K562 (cell line): ENCODE measurements at regions not wholly inside any gene's neighbourhood (a gene's known extent, or its start where the extent isn't known, plus 50 kb on each side); places are given as distances from the start of the nearest gene placed in this dataset.

Experiments
- ATAC-seq: fragments of 200-7000 bp; cut with Tn5 transposase; 3 replicates; pipeline ENCODE4 v1.9.1; 2020; ENCODE audit warnings: moderate library complexity
- BruUV-seq: library from RNA; stranded (reverse); fragments of 400-500 nt; replicated peaks from 2 replicates; lab custom pipeline; 2021; lab: Mats Ljungman, UMichigan
- CTCF ChIA-PET: fragments of 300-600 bp; formaldehyde crosslinking; extraction: SDS; loops from one replicate; lab custom pipeline; 2021; ENCODE audit warnings: low intra/inter-chr PET ratio; lab: Yijun Ruan, JAX
- POLR2A ChIA-PET: fragments of 300-600, 350-650 bp; sonication (Branson Sonifier 250); formaldehyde crosslinking; extraction: SDS; loops from one replicate; lab custom pipeline; 2021; ENCODE audit warnings: antibody characterized with exemption, inconsistent platforms; lab: Yijun Ruan, JAX
- DNase-seq, 4 experiments: peaks; one replicate each; pipeline versions ENCODE4 v3.0.0 to v3.0.0-alpha.2; 2011 to 2018; ENCODE audit warnings: low spot score in 3 of 4, mixed read lengths in 3 of 4; ENCODE audit errors: extremely low read depth in 1 of 4
- FAIRE-seq: peaks from 2 replicates; lab custom pipeline; 2011; peaks lifted over from hg19 to GRCh38; lab: Jason Lieb, UNC
- H2AFZ ChIP-seq: 2 replicates; pipeline ENCODE4 v1.6.0; 2011; ENCODE audit warnings: low read depth, low read length, control low read depth, inconsistent platforms
- H3K27ac ChIP-seq: fragments of 200-600 bp; 3 replicates; pipeline ENCODE4 v1.8.0; 2011; ENCODE audit warnings: low read depth, mild to moderate bottlenecking, control low read depth, inconsistent platforms, low read length, moderate library complexity, mixed read lengths; ENCODE audit errors: extremely low read depth
- H3K27me3 ChIP-seq, 2 experiments: fragments of 300-600 bp in 1 of 2; 2 replicates in 1 of 2; 3 replicates in 1 of 2; pipeline versions ENCODE4 v1.6.0 to v1.8.0; 2011; ENCODE audit warnings: inconsistent platforms in 2 of 2, low read length in 2 of 2, mild to moderate bottlenecking in 1 of 2, mixed read lengths in 1 of 2, moderate library complexity in 1 of 2; ENCODE audit not compliant: control insufficient read depth in 2 of 2, insufficient read depth in 2 of 2
- H3K36me3 ChIP-seq: fragments of 300-600 bp; 3 replicates; pipeline ENCODE4 v1.8.0; 2011; ENCODE audit warnings: mild to moderate bottlenecking, low read length, inconsistent platforms; ENCODE audit not compliant: control insufficient read depth, insufficient read depth
- H3K4me1 ChIP-seq, 2 experiments: fragments of 200-600 bp in 1 of 2; replicated peaks in 1 of 2; 2 replicates in 1 of 2; 3 replicates in 1 of 2; pipeline versions ENCODE4 v1.5.1 to v1.8.0; 2011; ENCODE audit warnings: inconsistent platforms in 2 of 2, low read length in 2 of 2, mild to moderate bottlenecking in 1 of 2, mixed read lengths in 1 of 2, moderate library complexity in 1 of 2; ENCODE audit not compliant: control insufficient read depth in 2 of 2, insufficient read depth in 2 of 2
- H3K4me2 ChIP-seq: 2 replicates; pipeline ENCODE4 v1.6.1; 2011; ENCODE audit warnings: low read length, control low read depth, inconsistent platforms, mixed read lengths; ENCODE audit not compliant: insufficient read depth
- H3K4me3 ChIP-seq: fragments of 200-600 bp; sonication (generic), shearing (Covaris generic); 2 replicates; pipeline ENCODE4 v1.5.1; 2016; ENCODE audit warnings: control low read depth, inconsistent platforms
- H3K79me2 ChIP-seq: fragments of 200-600 bp; 3 replicates; pipeline ENCODE4 v1.8.0; 2011; ENCODE audit warnings: low read length, inconsistent platforms; ENCODE audit not compliant: control insufficient read depth, insufficient read depth
- H3K9ac ChIP-seq, 2 experiments: 2 replicates each; pipeline versions ENCODE4 v1.6.0 to v1.6.1; 2011; ENCODE audit warnings: low read depth in 2 of 2, low read length in 2 of 2, control low read depth in 1 of 2, inconsistent platforms in 1 of 2, mild to moderate bottlenecking in 1 of 2, mixed read lengths in 1 of 2; ENCODE audit not compliant: insufficient read depth in 1 of 2
- H3K9me1 ChIP-seq: one replicate; pipeline ENCODE4 v1.6.0; 2011; ENCODE audit warnings: inconsistent platforms, mild to moderate bottlenecking, low read length, moderate library complexity; ENCODE audit not compliant: control insufficient read depth, insufficient read depth
- H3K9me3 ChIP-seq: replicated peaks from 2 replicates; pipeline ENCODE4 v1.5.1; 2011; ENCODE audit warnings: low read depth, low read length, inconsistent platforms; ENCODE audit not compliant: control insufficient read depth, insufficient read depth
- H4K20me1 ChIP-seq: replicated peaks from 2 replicates; pipeline ENCODE4 v1.6.1; 2011; ENCODE audit warnings: low read length, inconsistent platforms, mixed read lengths; ENCODE audit not compliant: control insufficient read depth, insufficient read depth
- HCFC1 ChIP-seq: IDR thresholded peaks from 2 replicates; pipeline ENCODE4 v1.6.1; 2012; ENCODE audit warnings: low read depth, low read length, improper control_type of control experiment
- JUNB ChIP-seq: fragments of 450-650 bp; formaldehyde crosslinking; conservative IDR thresholded peaks from 2 replicates; pipeline ENCODE4 v1.4.0; 2020; ENCODE audit warnings: mild to moderate bottlenecking
- SP2 ChIP-seq: IDR thresholded peaks from 2 replicates; pipeline ENCODE4 v1.6.1; 2011; ENCODE audit warnings: mild to moderate bottlenecking, low read depth, low read length, moderate library complexity; ENCODE audit not compliant: poor library complexity, severe bottlenecking; ENCODE audit errors: extremely low read depth
- ZBED1 ChIP-seq: IDR thresholded peaks from 2 replicates; pipeline ENCODE4 v1.6.1; 2014
- ZNF436 ChIP-seq: fragments of 250-450, 450-650 bp; sonication (Bioruptor Pico); formaldehyde crosslinking; IDR thresholded peaks from 2 replicates; pipeline ENCODE4 v1.7.0; 2020; ENCODE audit warnings: mild to moderate bottlenecking
- WGBS: fragments of 100-300 bp; shearing (Covaris generic); methylation state at CpG from one replicate; pipeline ENCODE4 v1.1.6; 2016; ENCODE audit warnings: low coverage, mixed read lengths; ENCODE audit not compliant: insufficient coverage; ENCODE audit errors: missing lambda C conversion rate; 5-methylcytosine and 5-hydroxymethylcytosine counted together
- in situ Hi-C: fragments of 300-500 bp; cut with MboI; formaldehyde crosslinking; loops from 4 replicates; pipeline ENCODE4 v1.15.0; 2018; ENCODE audit warnings: inconsistent platforms, mixed read lengths
- intact Hi-C: fragments of 100-400 bp; cut with micrococcal nuclease; formaldehyde crosslinking; loops from 2 replicates; pipeline ENCODE4 v1.14.2; 2022
- TF ChIP-seq, protein P1 (sequence below): fragments of 450-650 bp; IDR thresholded peaks from 2 replicates; pipeline ENCODE4 v1.6.1; 2017; ENCODE audit warnings: antibody characterized with exemption
- TF ChIP-seq, protein P2 (sequence below), 2 experiments: fragments of 450-650 bp in 1 of 2; sonication (generic) in 1 of 2; formaldehyde crosslinking in 1 of 2; IDR thresholded peaks in 1 of 2; conservative IDR thresholded peaks in 1 of 2; 2 replicates each; pipeline versions ENCODE4 v1.6.1 to v1.8.1; 2016 to 2023; ENCODE audit warnings: mild to moderate bottlenecking in 2 of 2, moderate library complexity in 2 of 2, inconsistent platforms in 1 of 2, missing genetic modification reagents in 1 of 2
- TF ChIP-seq, protein P3 (sequence below): sonication (generic); formaldehyde crosslinking; IDR thresholded peaks from 2 replicates; pipeline ENCODE4 v1.8.1; 2023; ENCODE audit warnings: mild to moderate bottlenecking, missing genetic modification reagents, moderate library complexity

DNA sequence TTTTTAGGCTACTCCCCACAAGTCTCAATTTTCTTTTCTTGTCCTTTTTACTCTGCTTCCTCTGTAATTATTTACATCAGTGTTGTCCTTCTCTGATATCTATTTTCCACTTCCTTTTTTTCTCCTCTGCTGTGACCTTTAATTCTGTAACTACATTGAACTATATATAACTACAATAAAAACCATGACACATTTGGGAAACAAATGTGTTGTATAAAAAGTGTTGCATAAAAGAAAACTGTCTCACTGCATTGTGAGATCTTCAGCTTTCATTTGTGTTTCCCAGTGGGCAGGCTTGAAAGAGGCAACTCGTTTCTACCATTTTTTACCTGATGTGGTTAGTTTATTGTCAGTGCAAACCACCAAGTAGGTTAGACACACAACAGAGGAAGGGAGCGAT is 483.9 kb upstream of the NRP1 start:
- POLR2A ChIA-PET, result no interaction called here
- no peak overlapping the region for H3K4me2 ChIP-seq
- no peak for FAIRE-seq
- in situ Hi-C loops, result no loop called here
- H3K9me3 ChIP-seq, result no peaks in the 10 kb centered on the region
- DNase-seq, result no peak
- H3K79me2 ChIP-seq, result no peaks in the 10 kb centered on the region
- CTCF ChIA-PET, result no interaction called here
- no peaks in the 10 kb centered on the region for H3K9me1 ChIP-seq
- no TSS peak for BruUV-seq
- no peak overlapping the region for H3K9ac ChIP-seq
- TF ChIP-seq HCFC1, result no peak
- TF ChIP-seq, protein P1, sequence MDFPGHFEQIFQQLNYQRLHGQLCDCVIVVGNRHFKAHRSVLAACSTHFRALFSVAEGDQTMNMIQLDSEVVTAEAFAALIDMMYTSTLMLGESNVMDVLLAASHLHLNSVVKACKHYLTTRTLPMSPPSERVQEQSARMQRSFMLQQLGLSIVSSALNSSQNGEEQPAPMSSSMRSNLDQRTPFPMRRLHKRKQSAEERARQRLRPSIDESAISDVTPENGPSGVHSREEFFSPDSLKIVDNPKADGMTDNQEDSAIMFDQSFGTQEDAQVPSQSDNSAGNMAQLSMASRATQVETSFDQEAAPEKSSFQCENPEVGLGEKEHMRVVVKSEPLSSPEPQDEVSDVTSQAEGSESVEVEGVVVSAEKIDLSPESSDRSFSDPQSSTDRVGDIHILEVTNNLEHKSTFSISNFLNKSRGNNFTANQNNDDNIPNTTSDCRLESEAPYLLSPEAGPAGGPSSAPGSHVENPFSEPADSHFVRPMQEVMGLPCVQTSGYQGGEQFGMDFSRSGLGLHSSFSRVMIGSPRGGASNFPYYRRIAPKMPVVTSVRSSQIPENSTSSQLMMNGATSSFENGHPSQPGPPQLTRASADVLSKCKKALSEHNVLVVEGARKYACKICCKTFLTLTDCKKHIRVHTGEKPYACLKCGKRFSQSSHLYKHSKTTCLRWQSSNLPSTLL, result no peak
- TF ChIP-seq, protein P2, sequence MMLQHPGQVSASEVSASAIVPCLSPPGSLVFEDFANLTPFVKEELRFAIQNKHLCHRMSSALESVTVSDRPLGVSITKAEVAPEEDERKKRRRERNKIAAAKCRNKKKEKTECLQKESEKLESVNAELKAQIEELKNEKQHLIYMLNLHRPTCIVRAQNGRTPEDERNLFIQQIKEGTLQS (IDR thresholded peaks at IDR 0.05), result no peak
- TF ChIP-seq, protein P2 (CRISPR knock-in tag; conservative IDR thresholded peaks at IDR 0.05), result no peak
- no peak for TF ChIP-seq JUNB (CRISPR knock-in tag)
- TF ChIP-seq, protein P3, sequence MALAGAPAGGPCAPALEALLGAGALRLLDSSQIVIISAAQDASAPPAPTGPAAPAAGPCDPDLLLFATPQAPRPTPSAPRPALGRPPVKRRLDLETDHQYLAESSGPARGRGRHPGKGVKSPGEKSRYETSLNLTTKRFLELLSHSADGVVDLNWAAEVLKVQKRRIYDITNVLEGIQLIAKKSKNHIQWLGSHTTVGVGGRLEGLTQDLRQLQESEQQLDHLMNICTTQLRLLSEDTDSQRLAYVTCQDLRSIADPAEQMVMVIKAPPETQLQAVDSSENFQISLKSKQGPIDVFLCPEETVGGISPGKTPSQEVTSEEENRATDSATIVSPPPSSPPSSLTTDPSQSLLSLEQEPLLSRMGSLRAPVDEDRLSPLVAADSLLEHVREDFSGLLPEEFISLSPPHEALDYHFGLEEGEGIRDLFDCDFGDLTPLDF, result no peak
- TF ChIP-seq ZBED1, result no peak
- no peak for TF ChIP-seq SP2
- TF ChIP-seq ZNF436 (CRISPR knock-in tag), result no peak
- TF ChIP-seq, all 486 proteins: peak for 0
- H3K36me3 ChIP-seq, result no peaks in the 10 kb centered on the region
- no peak overlapping the region for H2AFZ ChIP-seq
- no peaks in the 10 kb centered on the region for H4K20me1 ChIP-seq
- WGBS, result 0% methylated on average over 2 of the region's 2 CpGs
- H3K4me3 ChIP-seq, result no peak overlapping the region
- no peak overlapping the region for H3K27ac ChIP-seq
- H3K27me3 ChIP-seq, result no peaks in the 10 kb centered on the region
- ATAC-seq, result no peak
- no peaks in the 10 kb centered on the region for H3K4me1 ChIP-seq
- intact Hi-C loops, result no loop called here
